Thyroid gland (tissue), 4 donors: ENCODE measurements at regions not wholly inside any gene's neighbourhood (a gene's known extent, or its start where the extent isn't known, plus 50 kb on each side); places are given as distances from the start of the nearest gene placed in this dataset.
"Not testable (repeated sequence)": the region's sequence is repeated elsewhere in the genome, so short reads cannot be mapped to it uniquely, and the experiment has no call there.

ENCODE experiments used
- DNase-seq, 2 donors: peaks; one replicate each; pipeline ENCODE4 v3.0.0-alpha.2; 2019
- H3K27ac ChIP-seq, 3 donors: fragments of 200-600 bp; sonication (generic); 1 replicate in 2 of 3; 2 replicates in 1 of 3; pipeline ENCODE4 v1.5.1; 2016 to 2019; ENCODE audit warnings: mild to moderate bottlenecking in 1 of 3, moderate library complexity in 1 of 3
- H3K27me3 ChIP-seq: fragments of 200-600 bp; sonication (generic); one replicate; pipeline ENCODE4 v1.5.1; 2019
- H3K36me3 ChIP-seq, 2 donors: fragments of 200-600 bp; sonication (generic); one replicate each; pipeline ENCODE4 v1.5.1; 2016 to 2019
- H3K4me1 ChIP-seq, 2 donors: fragments of 200-600 bp; sonication (generic); one replicate each; pipeline ENCODE4 v1.5.1; 2017 to 2019
- H3K4me3 ChIP-seq, 3 donors: fragments of 200-600 bp; sonication (generic); replicated peaks in 1 of 3; 1 replicate in 2 of 3; 2 replicates in 1 of 3; pipeline ENCODE4 v1.5.1; 2016; ENCODE audit warnings: mild to moderate bottlenecking in 1 of 3
- H3K9me3 ChIP-seq: fragments of 200-600 bp; sonication (generic); one replicate; pipeline ENCODE4 v1.5.1; 2017
- CTCF ChIP-seq, 6 experiments: fragments of 200-600 bp in 3 of 6; fragments of 450-650 bp in 3 of 6; sonication (generic) in 3 of 6; IDR thresholded peaks; one replicate each; pipeline ENCODE4 v1.5.1; 2016 to 2019; ENCODE audit warnings: antibody characterized with exemption in 6 of 6, mild to moderate bottlenecking in 2 of 6, inconsistent platforms in 1 of 6, moderate library complexity in 1 of 6
- POLR2A ChIP-seq, 2 donors: fragments of 450-650 bp; IDR thresholded peaks; one replicate each; pipeline ENCODE4 v1.6.1; 2017; ENCODE audit warnings: antibody characterized with exemption in 2 of 2, mild to moderate bottlenecking in 2 of 2, moderate library complexity in 1 of 2
- WGBS, 2 donors: methylation state at CpG; one replicate each; pipeline ENCODE4 v1.1.5; 2017; 5-methylcytosine and 5-hydroxymethylcytosine counted together
- intact Hi-C: fragments of 100-400 bp; cut with DNase I; formaldehyde crosslinking; loops from one replicate; pipeline ENCODE4 v1.15.1; 2023

GRCh38 chrY:18936831-18937230 lies 163.3 kb upstream of the HSFY2 start:
- Histone ChIP-seq H3K4me3 (no peak overlapping the region), H3K27me3 (no peaks in the 10 kb centered on the region), H3K36me3 (no peaks in the 10 kb centered on the region), H3K27ac (no peak overlapping the region), H3K9me3 (no peaks in the 10 kb centered on the region), H3K4me1 (no peaks in the 10 kb centered on the region)
- TF ChIP-seq POLR2A (IDR thresholded peaks at IDR 0.05) (no peak), CTCF (IDR thresholded peaks at IDR 0.05) (no peak)
- intact Hi-C loops = no loop called here
- DNase-seq = no peak

GRCh38 chrY:18919256-18919655 lies 145.7 kb upstream of the HSFY2 start:
- WGBS, 2 donors = 94 to 95% methylated on average over 5 of the region's 5 CpGs

GRCh38 chrY:18912846-18913245 lies 139.3 kb upstream of the HSFY2 start:
- intact Hi-C loops = no loop called here
- no peaks in the 10 kb centered on the region for H3K27me3 ChIP-seq
- no peak overlapping the region for H3K27ac ChIP-seq
- TF ChIP-seq CTCF (IDR thresholded peaks at IDR 0.05) (no peak), POLR2A (IDR thresholded peaks at IDR 0.05) (no peak)
- no peaks in the 10 kb centered on the region for H3K4me1 ChIP-seq
- no peaks in the 10 kb centered on the region for H3K36me3 ChIP-seq
- no peaks in the 10 kb centered on the region for H3K9me3 ChIP-seq
- no peak overlapping the region for H3K4me3 ChIP-seq
- DNase-seq = no peak
- WGBS, 2 donors = 91 to 96% methylated on average over 2 of the region's 2 CpGs

More at GRCh38 chrY:18919256-18919655, 145.7 kb upstream of the HSFY2 start:
- TF ChIP-seq CTCF (IDR thresholded peaks at IDR 0.05) = no peak
- no peak for TF ChIP-seq POLR2A (IDR thresholded peaks at IDR 0.05)
- H3K4me3 ChIP-seq = no peak overlapping the region
- H3K9me3 ChIP-seq = no peaks in the 10 kb centered on the region
- no peaks in the 10 kb centered on the region for H3K4me1 ChIP-seq
- DNase-seq = no peak
- H3K27me3 ChIP-seq = no peaks in the 10 kb centered on the region
- no peak overlapping the region for H3K27ac ChIP-seq
- H3K36me3 ChIP-seq = no peaks in the 10 kb centered on the region
- intact Hi-C loops = no loop called here

- no peaks in the 10 kb centered on the region for H3K9me3 ChIP-seq
- H3K4me3 ChIP-seq = no peak overlapping the region
- WGBS, 2 donors = 94 to 100% methylated on average over 1 of the region's 1 CpG
- H3K4me1 ChIP-seq = no peaks in the 10 kb centered on the region
- H3K27ac ChIP-seq = no peak overlapping the region
- no peak for DNase-seq
- intact Hi-C loops = no loop called here
- H3K27me3 ChIP-seq = no peaks in the 10 kb centered on the region
- no peaks in the 10 kb centered on the region for H3K36me3 ChIP-seq
- TF ChIP-seq CTCF (IDR thresholded peaks at IDR 0.05) = no peak
- TF ChIP-seq POLR2A (IDR thresholded peaks at IDR 0.05) = no peak
These were observed 136.3 kb upstream of the HSFY2 start for GRCh38 chrY:18909846-18910245.

- 90 to 92% methylated on average over 4 to 7 of the region's 8 CpGs for whole genome bisulfite sequencing, 2 donors
- intact Hi-C loops = not testable (repeated sequence)
These were observed 132.7 kb upstream of the HSFY2 start for GRCh38 chrY:18906198-18906597.

GRCh38 chrY:18904296-18904695 lies 130.8 kb upstream of the HSFY2 start:
- no peak for DNase-seq
- H3K27ac ChIP-seq = no peak overlapping the region
- H3K36me3 ChIP-seq = no peaks in the 10 kb centered on the region
- H3K9me3 ChIP-seq = no peaks in the 10 kb centered on the region
- H3K27me3 ChIP-seq = no peaks in the 10 kb centered on the region
- H3K4me3 ChIP-seq = no peak overlapping the region
- intact Hi-C loops = no loop called here
- 80 to 92% methylated on average over 2 of the region's 2 CpGs for WGBS, 2 donors
- TF ChIP-seq POLR2A (IDR thresholded peaks at IDR 0.05) (no peak), CTCF (IDR thresholded peaks at IDR 0.05) (no peak)
- no peaks in the 10 kb centered on the region for H3K4me1 ChIP-seq

More at GRCh38 chrY:18906198-18906597, 132.7 kb upstream of the HSFY2 start:
- DNase-seq, H3K36me3 ChIP-seq, H3K4me1 ChIP-seq, H3K27me3 ChIP-seq, H3K27ac ChIP-seq, H3K4me3 ChIP-seq, H3K9me3 ChIP-seq: not testable (repeated sequence)
